Skin of body (tissue), 1 donor: ENCODE measurements at regions not wholly inside any gene's neighbourhood (a gene's known extent, or its start where the extent isn't known, plus 50 kb on each side); places are given as distances from the start of the nearest gene placed in this dataset.
"Not testable (repeated sequence)": the region's sequence is repeated elsewhere in the genome, so short reads cannot be mapped to it uniquely, and the experiment has no call there.

Source experiments
- DNase-seq: peaks from one replicate; lab custom pipeline; 2025; lab: John Stamatoyannopoulos, UW

GRCh38 chr1:241447031-241447644 lies 72.4 kb downstream of the FH start:
- no peak for DNase-seq

- no peak for DNase-seq
These were observed 74.7 kb downstream of the FH start for GRCh38 chr1:241444836-241445235.

- no peak for DNase-seq
These were observed 76.0 kb downstream of the FH start for GRCh38 chr1:241443561-241443960.

GRCh38 chr1:241442686-241443085 lies 76.9 kb downstream of the FH start:
- no peak for DNase-seq

- DNase-seq, result no peak
These were observed 78.7 kb downstream of the FH start for GRCh38 chr1:241440904-241441303.

GRCh38 chr1:241438686-241439085 lies 80.9 kb downstream of the FH start:
- not testable (repeated sequence) for DNase-seq

GRCh38 chr1:241432241-241432640 lies 75.2 kb upstream of the RGS7 start:
- DNase-seq, result no peak

GRCh38 chr1:241425091-241425490 lies 68.1 kb upstream of the RGS7 start:
- not testable (repeated sequence) for DNase-seq

- no peak for DNase-seq
These were observed 67.5 kb upstream of the RGS7 start for GRCh38 chr1:241424480-241424971.

- peak; percentile 37 for DNase-seq
These were observed 66.8 kb upstream of the RGS7 start for GRCh38 chr1:241423541-241424479.

GRCh38 chr1:241422470-241422869 lies 65.5 kb upstream of the RGS7 start:
- no peak for DNase-seq

- DNase-seq, result no peak
These were observed 63.0 kb upstream of the RGS7 start for GRCh38 chr1:241419986-241420385.

GRCh38 chr1:241417258-241417657 lies 60.3 kb upstream of the RGS7 start:
- DNase-seq, result no peak

- DNase-seq, result no peak
These were observed 57.0 kb upstream of the RGS7 start for GRCh38 chr1:241413974-241414373.

- peak; percentile 51 for DNase-seq
These were observed 56.4 kb upstream of the RGS7 start for GRCh38 chr1:241413386-241413785.

- no peak for DNase-seq
These were observed 55.6 kb upstream of the RGS7 start for GRCh38 chr1:241412646-241413045.

- no peak for DNase-seq
These were observed 54.9 kb upstream of the RGS7 start for GRCh38 chr1:241411776-241412338.

- DNase-seq, result no peak
These were observed 54.2 kb upstream of the RGS7 start for GRCh38 chr1:241411056-241411775.

GRCh38 chr1:241408170-241408569 lies 51.2 kb upstream of the RGS7 start:
- no peak for DNase-seq
